GM19438 (cell line): ENCODE measurements at regions not wholly inside any gene's neighbourhood (a gene's known extent, or its start where the extent isn't known, plus 50 kb on each side); places are given as distances from the start of the nearest gene placed in this dataset.

Experiments used
- ATAC-seq: cut with Tn5 transposase; IDR thresholded peaks from one replicate; pipeline ENCODE4 v1.9.1; 2021; ENCODE audit warnings: low read depth; ENCODE audit not compliant: unreplicated experiment

DNA sequence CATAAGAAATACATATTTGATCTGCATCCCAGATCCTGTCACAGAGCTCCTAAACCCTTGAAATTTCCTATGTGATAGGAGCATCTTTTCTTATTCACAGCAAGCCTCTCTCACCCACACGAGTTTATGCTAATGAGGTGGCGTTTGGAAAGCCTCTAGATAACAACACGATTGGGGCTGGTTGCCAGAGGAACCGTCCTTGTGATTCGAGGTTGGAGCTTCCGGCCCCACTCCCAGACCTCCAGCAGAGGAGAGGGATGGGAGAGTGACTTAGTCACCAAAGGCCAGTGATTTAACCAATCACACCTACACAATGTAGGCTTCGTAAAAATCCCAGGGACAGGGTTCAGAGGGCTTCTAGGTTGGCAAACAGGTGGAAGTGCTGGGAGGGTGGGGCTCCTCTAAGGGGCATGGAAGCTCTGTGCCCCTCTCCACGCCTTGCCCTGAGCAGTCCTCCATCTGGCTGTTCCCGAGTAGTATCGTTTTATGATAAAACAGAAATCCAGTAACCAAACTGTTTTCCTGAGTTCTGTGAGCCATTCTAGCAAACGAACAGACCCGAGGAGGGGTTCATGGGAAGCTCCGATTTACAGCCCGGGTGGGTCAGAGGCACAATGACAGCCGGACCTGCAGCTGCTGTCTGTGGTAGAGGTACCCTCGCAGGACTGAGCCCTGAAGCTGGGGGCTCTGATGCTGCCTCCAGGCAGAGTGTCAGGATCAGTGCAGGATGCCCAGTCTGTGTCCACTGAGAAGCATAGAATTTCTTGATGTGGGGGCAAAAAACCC, 238.1 kb upstream of the ARID1B start:
- no peak for ATAC-seq

DNA sequence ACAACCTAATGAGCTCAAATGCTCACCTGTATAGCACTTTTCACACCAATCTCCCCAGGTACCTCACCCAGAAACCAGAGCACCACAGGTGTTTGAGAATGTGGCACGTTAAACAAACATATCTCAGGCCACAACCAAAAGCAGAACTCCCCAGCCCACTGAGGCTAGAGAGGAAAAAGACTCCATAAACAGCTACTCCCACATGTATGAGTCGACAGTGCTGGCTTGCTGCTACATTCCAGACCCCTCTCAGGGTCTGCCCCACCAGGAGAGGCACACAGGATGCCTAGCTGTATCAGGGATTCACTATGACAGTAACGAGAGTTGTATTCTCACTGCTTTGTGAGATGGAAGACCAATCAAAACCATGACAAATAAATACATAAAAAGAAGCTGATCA, 242.6 kb upstream of the ARID1B start:
- ATAC-seq = no peak

DNA sequence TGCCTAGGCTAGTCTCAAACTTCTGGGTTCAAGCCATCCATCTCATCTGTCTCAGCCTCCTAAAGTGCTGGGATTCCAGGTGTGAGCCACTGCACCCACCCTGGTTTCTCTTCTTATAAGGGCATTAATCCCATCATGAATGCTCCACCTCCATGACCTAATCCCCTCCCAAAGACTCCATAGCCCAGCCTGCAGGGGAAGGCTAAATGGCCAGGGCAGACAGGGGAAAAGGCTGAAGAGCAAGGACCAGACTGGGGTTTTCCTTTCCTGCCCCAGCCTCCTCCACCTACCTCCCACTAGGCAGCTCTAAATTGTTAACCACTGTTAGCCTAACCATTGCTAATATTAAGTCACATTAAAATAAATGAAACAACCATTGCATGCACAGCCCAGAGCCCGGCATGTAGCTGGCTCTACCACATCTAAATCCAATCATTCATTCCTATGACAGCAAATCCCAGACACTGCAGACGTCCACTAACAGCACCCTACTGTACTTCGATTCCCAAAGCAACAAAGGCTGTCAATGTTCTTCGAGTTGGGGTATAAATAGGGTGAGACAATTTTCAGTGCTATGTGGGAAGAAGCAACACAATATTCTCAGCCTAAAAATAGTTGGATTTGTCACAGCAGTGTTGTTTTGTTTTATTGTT, 243.2 kb upstream of the ARID1B start:
- ATAC-seq = no peak

DNA sequence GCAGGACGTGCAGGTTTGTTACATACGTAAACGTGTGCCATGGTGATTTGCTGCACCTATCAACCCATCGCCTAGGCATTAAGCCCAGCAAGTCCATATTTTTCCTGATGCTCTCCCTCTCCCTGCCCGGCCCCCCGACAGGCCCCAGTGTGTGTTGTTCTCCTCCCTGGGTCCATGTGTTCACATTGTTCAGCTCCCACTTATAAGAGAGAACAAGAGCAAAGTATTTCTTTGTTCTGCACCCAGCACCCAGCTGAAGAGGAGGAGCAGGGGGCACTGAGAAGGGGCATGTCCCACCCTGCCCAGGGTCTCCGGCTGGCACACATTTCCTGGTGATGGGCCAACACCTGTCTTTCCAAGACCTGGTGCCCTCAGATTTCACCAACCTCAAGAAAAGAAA, 251.1 kb upstream of the ARID1B start:
- no peak for ATAC-seq

DNA sequence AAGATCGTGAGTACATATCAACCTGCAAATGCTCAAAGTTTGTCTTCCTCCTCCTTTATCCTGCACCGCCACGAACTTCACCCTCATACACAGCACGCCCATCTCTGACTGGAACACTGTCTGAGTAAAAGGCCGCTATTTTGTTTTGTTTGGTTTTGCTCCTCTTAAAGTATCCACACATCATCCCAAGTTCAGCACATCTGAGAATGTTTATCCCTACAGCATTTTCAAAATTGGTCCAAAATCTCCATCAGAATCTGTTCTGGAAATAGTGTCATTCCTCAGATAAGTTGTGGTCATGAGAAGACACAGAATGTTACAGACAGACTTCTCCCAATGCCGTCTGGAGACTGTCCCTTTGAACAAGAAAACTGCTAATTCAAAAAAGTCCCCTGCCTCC, 251.6 kb upstream of the ARID1B start:
- ATAC-seq = no peak

DNA sequence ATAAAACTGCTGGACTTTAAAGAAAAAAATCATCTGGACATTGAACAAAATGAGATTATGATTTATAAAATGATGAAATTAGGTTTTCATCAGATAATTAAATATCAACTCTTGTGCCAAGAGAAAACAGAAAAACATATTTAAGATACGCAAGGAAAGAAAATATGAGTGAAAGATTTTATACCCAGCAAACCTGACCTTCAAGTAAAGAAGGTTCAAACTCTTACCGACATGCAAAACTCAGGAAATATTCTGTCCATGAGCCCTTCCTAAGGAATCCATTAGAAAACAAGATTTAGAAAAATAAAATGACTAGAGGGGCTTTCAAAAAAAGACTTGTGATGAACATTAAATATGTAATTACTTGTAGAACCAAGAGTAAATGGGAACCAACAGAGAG, 257.2 kb upstream of the ARID1B start:
- no peak for ATAC-seq

DNA sequence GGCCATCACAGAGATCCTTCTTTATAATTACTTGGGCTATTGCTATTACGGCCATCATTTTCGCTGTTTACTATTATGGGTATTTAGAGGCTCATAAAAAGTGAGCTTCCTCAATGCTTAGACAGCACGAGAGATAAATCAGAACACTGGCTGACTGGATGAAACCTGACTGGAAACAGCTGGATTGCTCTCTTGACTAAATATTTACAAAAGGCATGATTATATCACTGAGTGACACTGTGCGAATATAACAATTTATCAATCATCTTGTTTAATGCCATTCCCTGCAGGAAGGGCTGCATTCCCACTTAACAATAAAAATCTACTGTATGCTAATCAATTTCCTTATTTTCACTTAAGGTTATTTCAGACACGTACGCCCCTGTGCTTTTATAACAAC, 260.1 kb upstream of the ARID1B start:
- ATAC-seq = no peak

DNA sequence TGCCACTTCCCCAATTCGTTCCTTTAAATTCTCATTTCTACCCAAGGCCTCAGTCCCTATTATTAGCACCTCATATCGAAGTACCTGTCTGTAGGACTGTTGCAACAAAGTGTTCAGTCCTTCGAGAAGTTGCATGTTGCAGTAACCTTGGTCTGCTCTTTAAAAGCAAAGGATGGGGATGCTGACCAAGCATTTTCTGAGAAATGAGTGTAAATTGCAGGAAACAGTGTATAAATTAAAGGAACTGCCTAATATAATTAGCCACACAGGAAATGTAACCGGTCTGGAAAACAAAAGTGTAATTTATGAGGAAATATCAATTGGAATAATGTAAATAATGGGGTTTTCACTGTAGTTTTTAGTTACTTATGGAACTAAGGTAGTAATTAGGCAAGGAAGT, 261.9 kb upstream of the ARID1B start:
- no peak for ATAC-seq

DNA sequence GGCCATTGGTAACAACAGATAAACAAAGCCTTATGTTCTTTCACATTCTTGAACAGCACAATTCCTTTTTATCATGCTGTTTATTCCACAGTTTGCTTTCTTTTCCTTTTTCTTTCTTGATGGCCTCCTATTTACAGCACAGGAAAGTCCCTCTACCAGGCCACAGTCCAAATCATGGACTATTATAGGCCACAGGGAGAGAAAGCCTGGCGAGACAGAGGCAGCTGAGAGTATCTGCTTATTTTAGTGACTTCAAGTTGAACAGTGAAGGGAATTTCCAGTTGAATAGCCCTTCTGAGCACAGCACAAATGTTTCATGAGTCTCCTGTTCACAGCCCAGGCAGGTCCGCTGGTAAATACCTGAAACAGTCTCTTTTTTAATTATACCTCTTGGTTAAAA, 263.7 kb upstream of the ARID1B start:
- ATAC-seq = no peak

DNA sequence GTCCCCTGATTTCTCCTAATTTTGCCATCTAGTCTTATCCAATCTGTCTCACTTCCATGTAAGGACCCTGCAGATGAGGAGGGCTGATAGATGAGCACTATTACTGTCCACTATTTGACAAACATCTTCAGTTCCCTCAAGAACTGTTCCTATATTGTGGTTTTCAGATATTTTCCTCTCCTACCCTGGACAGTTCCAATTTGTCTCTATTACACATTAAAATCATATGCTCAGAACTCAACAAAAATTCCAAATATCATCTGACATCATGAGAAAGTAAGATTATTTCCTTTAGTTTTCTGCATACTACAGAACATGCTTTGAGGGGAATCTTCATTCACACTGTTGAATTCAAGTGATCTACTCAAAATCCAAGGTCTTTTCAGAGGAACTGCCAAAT, 265.6 kb upstream of the ARID1B start:
- no peak for ATAC-seq

DNA sequence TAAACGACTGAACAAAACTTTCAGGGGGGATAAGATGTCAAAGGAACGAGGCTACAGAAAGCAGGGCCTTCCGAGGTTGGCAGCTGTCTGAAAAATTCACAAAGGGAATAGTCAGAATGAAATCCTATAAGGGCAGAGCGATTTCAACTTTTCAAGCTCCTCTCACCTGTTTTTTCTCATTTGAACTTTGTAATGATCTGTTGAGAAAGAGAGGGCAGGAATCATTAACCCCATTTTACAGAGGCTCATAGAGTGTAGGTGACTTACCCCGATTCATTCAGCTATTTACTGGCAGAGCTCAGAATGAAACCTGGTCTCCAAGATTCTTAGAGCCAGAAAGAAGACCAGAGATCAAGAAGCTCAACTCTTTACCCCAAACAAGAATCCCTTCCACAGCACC, 266.1 kb upstream of the ARID1B start:
- no peak for ATAC-seq

DNA sequence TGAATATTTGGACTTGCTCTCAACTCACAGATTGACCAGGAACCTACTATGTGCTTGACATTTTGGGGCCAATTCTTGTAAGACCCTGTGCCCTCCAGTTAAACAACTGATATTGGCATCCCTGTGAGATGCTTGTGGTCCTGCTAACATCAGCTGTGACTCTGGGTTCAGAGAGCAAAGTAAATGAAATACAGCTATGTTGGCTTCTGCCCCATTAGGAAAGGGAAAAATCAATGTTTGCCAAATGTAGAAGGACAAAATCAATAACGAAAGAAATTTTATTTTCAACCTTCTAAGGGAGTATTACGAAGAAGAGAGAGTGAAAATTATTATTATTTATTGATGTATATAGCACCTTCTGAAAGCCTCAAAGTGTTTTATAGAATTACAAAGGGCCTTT, 266.9 kb upstream of the ARID1B start:
- ATAC-seq = no peak

DNA sequence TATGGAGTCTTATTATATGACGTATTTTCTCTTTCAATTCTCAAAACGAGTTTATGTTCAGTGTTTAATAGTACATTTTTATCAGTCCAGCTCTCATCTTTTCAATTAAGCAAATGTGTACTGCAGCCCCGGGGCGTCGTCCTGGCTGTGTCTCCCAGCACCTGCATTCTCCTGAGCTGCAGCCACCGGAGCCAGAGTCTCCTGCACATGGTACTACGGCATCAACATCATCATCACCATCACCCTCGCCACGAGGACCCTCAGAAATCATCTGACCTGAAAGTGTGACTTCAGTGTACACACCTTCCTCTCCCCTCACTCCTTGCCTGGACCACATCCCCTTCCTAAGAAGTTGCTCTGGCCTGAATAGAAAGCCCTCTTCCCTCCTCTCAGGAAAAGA, 267.7 kb upstream of the ARID1B start:
- no peak for ATAC-seq

DNA sequence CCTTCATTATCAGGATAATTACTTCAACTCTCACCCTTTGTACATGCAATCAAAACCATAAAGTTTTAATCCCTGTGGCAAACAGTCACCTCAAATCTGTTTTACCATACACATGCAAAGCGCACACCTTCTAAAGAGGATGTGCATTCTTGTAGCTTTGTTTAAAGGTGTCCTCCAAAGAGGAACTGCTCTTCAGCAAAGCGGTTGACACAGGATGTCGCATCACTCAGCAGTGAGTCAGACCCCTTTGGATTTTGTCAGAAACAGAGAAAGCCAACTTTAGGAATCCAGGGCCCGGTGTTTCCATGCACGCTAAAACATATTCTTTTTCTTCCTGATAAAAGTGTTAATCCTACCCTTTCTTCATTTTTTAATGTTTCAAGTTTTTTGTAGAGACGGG, 268.3 kb upstream of the ARID1B start:
- ATAC-seq = no peak

DNA sequence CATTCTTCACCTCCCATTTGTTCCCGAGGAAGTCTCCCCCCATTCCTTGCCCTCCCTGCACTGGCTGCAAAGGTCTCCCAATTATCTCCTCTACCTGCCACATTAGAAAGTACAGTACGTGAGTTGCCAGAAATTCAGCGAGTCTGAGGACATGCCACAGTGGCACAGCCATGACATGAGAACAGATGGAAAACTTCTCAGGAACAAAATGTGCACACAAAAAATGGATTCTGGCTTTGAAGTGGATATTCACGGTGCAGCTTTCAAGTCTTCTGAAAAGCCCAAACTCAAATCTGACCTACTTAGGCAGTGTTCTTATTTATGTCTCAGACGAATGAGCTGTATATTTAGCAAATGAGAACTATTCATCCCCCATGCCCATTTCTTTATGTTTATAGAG, 269.1 kb upstream of the ARID1B start:
- ATAC-seq = no peak

DNA sequence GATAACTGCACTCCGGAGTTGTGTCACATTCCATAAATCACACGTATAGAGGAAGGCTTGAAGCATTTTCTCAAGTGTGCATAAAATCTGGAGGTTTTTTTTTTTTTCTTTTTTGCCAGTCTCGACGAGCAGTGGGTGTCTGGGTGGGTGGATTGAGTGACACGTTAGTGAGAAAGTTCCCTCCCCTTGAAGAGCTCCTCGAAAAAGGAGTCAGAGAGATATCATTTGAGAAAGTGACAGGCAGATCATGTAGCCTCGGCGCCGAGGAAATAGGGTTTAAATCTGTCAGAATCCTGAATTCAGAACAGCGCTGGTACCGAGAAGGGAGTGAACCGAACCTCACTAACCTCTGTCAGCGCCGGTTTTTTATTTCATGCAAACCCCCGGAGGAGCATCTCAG, 269.5 kb upstream of the ARID1B start:
- ATAC-seq = no peak

DNA sequence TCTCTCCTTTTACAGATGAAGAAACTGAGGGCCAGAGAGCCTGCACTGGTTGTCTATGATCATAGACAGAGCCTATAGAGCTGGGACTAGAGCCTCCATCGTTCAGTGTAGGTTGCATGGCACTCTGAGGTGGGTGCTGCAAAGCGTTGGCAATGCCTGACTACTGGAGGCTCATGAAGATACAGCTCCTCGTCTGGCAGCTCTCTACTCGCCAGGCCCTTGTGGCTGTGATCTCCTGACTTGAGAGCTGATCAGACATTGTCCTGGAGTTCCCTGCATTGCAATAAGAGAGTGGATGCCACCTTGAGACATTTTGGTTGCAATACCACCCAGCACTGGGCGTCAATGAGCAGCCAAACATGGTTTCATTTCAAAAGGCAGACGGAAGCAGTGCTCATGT, 270.1 kb upstream of the ARID1B start:
- ATAC-seq = no peak

DNA sequence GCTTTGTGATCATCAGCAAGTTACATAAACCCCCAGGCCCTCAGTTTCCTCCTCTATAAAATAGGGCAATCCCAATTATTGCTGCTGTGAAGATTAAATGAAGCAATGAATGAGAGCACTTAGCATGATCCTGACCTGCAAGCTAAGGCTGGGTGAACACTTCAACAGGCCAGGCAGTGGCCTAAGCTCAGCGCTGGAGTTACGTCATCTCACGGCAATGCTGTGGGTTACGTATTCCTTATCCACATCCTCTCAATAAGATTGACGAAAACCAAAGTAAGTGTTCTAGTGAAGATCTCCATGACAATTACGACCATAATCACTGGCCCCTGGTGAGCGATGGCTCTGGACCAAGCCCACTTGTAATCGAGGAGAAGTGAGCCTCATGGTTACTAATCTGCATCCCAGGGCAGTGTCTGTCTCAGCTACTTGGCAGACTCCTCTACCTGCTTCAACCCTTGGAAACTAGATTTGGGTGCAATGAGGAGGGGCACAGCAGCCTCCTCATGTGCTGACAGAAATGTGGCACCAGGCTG, 274.1 kb upstream of the ARID1B start:
- no peak for ATAC-seq

DNA sequence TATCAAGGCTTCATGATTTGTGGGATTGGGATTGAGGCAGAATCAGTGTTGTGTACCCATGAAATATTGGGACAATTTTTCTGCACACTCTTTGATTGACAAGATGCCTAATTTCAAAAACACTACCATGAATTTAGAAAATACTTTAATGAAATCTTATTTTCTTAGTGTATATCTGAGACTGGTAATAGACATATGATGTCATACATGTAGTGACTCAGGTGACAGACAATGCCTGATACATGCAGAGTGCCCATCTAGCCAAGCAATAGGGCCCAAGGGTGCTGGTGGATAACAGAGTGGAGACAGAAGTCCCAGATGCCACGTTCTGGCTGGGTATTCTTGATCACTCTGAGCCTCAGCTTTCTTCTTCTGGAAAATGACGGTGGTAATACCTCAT, 279.6 kb upstream of the ARID1B start:
- no peak for ATAC-seq

DNA sequence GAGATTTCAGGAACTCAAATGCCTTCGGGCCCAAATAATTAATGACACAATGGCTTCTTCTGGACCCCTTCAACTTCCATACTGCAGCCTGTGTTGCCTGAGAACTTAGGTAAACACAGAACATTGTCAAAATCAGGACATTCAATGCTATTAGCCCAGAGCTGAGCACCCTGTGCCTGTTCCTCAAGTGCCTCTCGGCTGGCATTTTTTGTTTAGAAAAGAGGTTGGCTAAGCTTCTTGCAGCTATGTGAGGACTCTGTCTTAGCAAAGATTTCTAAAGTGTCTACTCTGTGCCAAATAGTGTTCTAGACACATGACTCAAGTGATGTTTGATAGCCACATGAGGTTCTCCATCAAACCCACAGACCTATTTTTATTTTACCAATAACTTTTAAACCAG, 289.3 kb upstream of the ARID1B start:
- ATAC-seq = no peak

DNA sequence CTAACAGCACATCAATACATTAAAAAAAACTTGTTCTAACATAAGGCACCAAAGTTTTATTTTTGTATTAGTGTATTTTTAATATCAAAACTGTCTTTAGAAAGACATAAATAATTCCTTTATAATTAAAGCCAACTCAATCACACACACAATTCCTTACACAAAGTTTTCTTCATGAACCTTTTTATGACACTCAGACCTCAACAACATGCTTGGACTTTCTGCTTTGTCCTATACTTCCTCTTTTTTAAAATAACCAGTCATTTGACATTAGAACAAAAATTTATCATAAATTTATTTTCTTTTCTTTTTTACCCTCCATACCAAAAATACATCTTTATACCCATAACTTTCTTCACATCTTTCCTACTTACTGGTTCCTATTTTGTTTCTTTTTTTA, 292.0 kb upstream of the ARID1B start:
- no peak for ATAC-seq

DNA sequence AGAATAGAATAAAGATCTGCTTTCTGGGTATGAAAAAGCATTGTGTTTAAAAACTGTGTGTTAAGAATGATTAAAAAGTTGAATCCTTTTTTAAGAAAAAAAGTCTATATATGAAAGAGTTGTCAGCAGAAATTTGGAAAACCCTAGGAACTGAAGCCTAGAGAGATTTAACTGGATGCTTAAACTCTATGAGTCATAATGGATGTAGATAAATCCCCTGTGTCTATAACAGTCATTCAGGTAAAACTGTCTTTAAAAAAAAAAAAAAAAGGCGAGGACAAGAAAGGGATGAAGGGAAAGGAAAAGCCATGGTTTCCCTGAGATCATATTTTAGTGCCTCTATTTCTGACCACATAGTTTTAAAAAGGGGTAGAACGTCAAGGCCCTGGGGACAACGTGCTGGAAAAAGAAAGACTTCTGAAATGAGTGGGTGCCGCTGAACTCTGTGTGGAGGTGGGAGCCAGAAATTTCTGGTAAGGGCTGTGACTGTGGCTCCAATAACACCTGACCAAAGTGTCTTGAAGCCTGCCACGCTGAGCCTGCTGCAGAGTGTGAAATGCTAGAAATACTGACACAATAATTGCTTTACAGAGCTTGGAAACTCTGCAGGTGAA, 302.6 kb upstream of the ARID1B start:
- no peak for ATAC-seq
